ENCODE measurements at regions not wholly inside any gene's neighbourhood (a gene's known extent, or its start where the extent isn't known, plus 50 kb on each side); places are given as distances from the start of the nearest gene placed in this dataset.

GRCh38 chr3:191975936-191976335, 515.0 kb downstream of the PYDC2 start:
- H3K36me3 ChIP-seq (ENCODE audit: control insufficient read depth in 4 of 4, insufficient read depth in 3 of 4, low read depth in 1 of 4, low read length in 3 of 4): no peaks in the 10 kb centered on the region
- H3K9me3 ChIP-seq (ENCODE audit: control insufficient read depth in 4 of 4, low read length in 3 of 4): no peaks in the 10 kb centered on the region
- no peak overlapping the region for H3K9ac ChIP-seq (ENCODE audit: low read depth in 1 of 2, low read length in 2 of 2)
- no peaks in the 10 kb centered on the region for H3K27me3 ChIP-seq (ENCODE audit: control insufficient read depth in 4 of 4, insufficient read depth in 4 of 4, low read length in 3 of 4)
- WGBS: 73% methylated on average over 6 of the region's 6 CpGs
- no peak for DNase-seq (ENCODE audit: low spot score)
- H3K4me1 ChIP-seq (ENCODE audit: control insufficient read depth in 4 of 4, insufficient read depth in 4 of 4, low read length in 3 of 4): no peaks in the 10 kb centered on the region
- no peak overlapping the region for H3K27ac ChIP-seq (ENCODE audit: low read depth in 1 of 2, low read length in 2 of 2)
- no peak for TF ChIP-seq SP1 (IDR thresholded peaks at IDR 0.05)
- no peak for TF ChIP-seq FOXA2 (IDR thresholded peaks at IDR 0.05)
- no peak for TF ChIP-seq YY1 (IDR thresholded peaks at IDR 0.05)
- TF ChIP-seq HNF4A (conservative IDR thresholded peaks at IDR 0.05): no peak
- no peak for TF ChIP-seq ATF3 (IDR thresholded peaks at IDR 0.05)
- TF ChIP-seq HNF4G (IDR thresholded peaks at IDR 0.05): no peak
- TF ChIP-seq EGR1 (IDR thresholded peaks at IDR 0.05; ENCODE audit: low read depth in 2 of 2): no peak
- TF ChIP-seq MAX (IDR thresholded peaks at IDR 0.05): no peak
- no peak for TF ChIP-seq NR2F2 (IDR thresholded peaks at IDR 0.05)
- TF ChIP-seq GABPA (IDR thresholded peaks at IDR 0.05 in 1 of 2, conservative IDR thresholded peaks at IDR 0.05 in 1 of 2): no peak
- no peak for TF ChIP-seq JUND (IDR thresholded peaks at IDR 0.05)
- TF ChIP-seq RXRA (IDR thresholded peaks at IDR 0.05): no peak
- no peak for TF ChIP-seq FOXA1 (IDR thresholded peaks at IDR 0.05)
- TF ChIP-seq RAD21 (IDR thresholded peaks at IDR 0.05): no peak
- TF ChIP-seq REST (IDR thresholded peaks at IDR 0.05): no peak
- no peak for TF ChIP-seq ZBTB33 (IDR thresholded peaks at IDR 0.05)
- no peak for TF ChIP-seq CTCF (IDR thresholded peaks at IDR 0.05; ENCODE audit: low read depth, low read length, missing input control)
- no peak for TF ChIP-seq TAF1 (conservative IDR thresholded peaks at IDR 0.05)
- no peak overlapping the region for H3K4me3 ChIP-seq (ENCODE audit: low read depth in 1 of 3, low read length in 3 of 3)

All from liver (tissue), 8 donors.